ENCODE measurements at regions not wholly inside any gene's neighbourhood (a gene's known extent, or its start where the extent isn't known, plus 50 kb on each side); places are given as distances from the start of the nearest gene placed in this dataset.

GRCh38 chr5:2857837-2858236, 106.4 kb upstream of the IRX2 start:
- intact Hi-C loops (cut with micrococcal nuclease), result no loop called here
- peaks cover 0 to 20% (median 0%) of the 10 kb centered on the region in 3 donors for H3K9me3 ChIP-seq (ENCODE audit: control extremely low read depth in 1 of 3, control insufficient read depth in 2 of 3, insufficient read depth in 1 of 3, low read length in 2 of 3)
- no peaks in the 10 kb centered on the region for H3K4me1 Mint-ChIP-seq
- ChIA-PET POLR2A (no interaction called here), CTCF (no interaction called here)
- no peak overlapping the region for H3K4me3 Mint-ChIP-seq
- TF ChIP-seq EZH2 (IDR thresholded peaks at IDR 0.05; ENCODE audit: borderline replicate concordance, insufficient read depth, low read depth, low read length, poor library complexity, severe bottlenecking) (no peak), CTCF (IDR thresholded peaks at IDR 0.05) (no peak)
- H3K27me3 Mint-ChIP-seq, result no peaks in the 10 kb centered on the region
- no peak overlapping the region for H3K27ac Mint-ChIP-seq
- no peaks in the 10 kb centered on the region for H3K79me2 ChIP-seq (ENCODE audit: control insufficient read depth, insufficient read depth, low read length)
- WGBS (ENCODE audit: insufficient coverage), result 58% methylated on average over 2 of the region's 2 CpGs
- no peak overlapping the region for H3K4me3 ChIP-seq (ENCODE audit: control extremely low read depth in 1 of 5, extremely low read depth in 1 of 5, insufficient read depth in 1 of 5, low read depth in 2 of 5, low read length in 4 of 5)
- H2AFZ ChIP-seq (ENCODE audit: insufficient read depth, low read depth, low read length, poor library complexity, severe bottlenecking), result no peak overlapping the region
- no peak overlapping the region for H3K4me2 ChIP-seq (replicated peaks; ENCODE audit: low read depth, low read length, poor library complexity, severe bottlenecking)
- no peaks in the 10 kb centered on the region for H3K36me3 ChIP-seq (replicated peaks in 1 of 2; ENCODE audit: control extremely low read depth in 1 of 2, control insufficient read depth in 1 of 2, extremely low read depth in 1 of 2, insufficient read depth in 2 of 2, low read length in 1 of 2)
- no peaks in the 10 kb centered on the region for H3K27me3 ChIP-seq (replicated peaks in 1 of 4; ENCODE audit: control extremely low read depth in 1 of 4, control insufficient read depth in 3 of 4, insufficient read depth in 4 of 4, low read length in 3 of 4)
- ATAC-seq (ENCODE audit: low read depth) (no peak), DNase-seq (no peak)
- H3K9ac ChIP-seq (ENCODE audit: low read length), result no peak overlapping the region
- no peaks in the 10 kb centered on the region for H3K4me1 ChIP-seq (ENCODE audit: control insufficient read depth in 2 of 2, insufficient read depth in 2 of 2, low read length in 2 of 2)
- no peaks in the 10 kb centered on the region for H3K9me3 Mint-ChIP-seq (ENCODE audit: insufficient read depth)
- no peak overlapping the region for H3K27ac ChIP-seq (ENCODE audit: low read length in 2 of 2)
- no peaks in the 10 kb centered on the region for H4K20me1 ChIP-seq (ENCODE audit: control insufficient read depth, insufficient read depth, low read length, poor library complexity, severe bottlenecking)

GRCh38 chr5:2856206-2856605, 104.7 kb upstream of the IRX2 start:
- ATAC-seq (ENCODE audit: low read depth) (no peak), DNase-seq (no peak)
- H3K27me3 ChIP-seq (replicated peaks in 1 of 4; ENCODE audit: control extremely low read depth in 1 of 4, control insufficient read depth in 3 of 4, insufficient read depth in 4 of 4, low read length in 3 of 4), result no peaks in the 10 kb centered on the region
- H3K4me2 ChIP-seq (replicated peaks; ENCODE audit: low read depth, low read length, poor library complexity, severe bottlenecking), result no peak overlapping the region
- no peaks in the 10 kb centered on the region for H3K36me3 ChIP-seq (replicated peaks in 1 of 2; ENCODE audit: control extremely low read depth in 1 of 2, control insufficient read depth in 1 of 2, extremely low read depth in 1 of 2, insufficient read depth in 2 of 2, low read length in 1 of 2)
- H3K9me3 Mint-ChIP-seq (ENCODE audit: insufficient read depth), result peaks cover 2% of the 10 kb centered on the region
- no peak overlapping the region for H2AFZ ChIP-seq (ENCODE audit: insufficient read depth, low read depth, low read length, poor library complexity, severe bottlenecking)
- H3K4me3 Mint-ChIP-seq, result no peak overlapping the region
- 91% methylated on average over 9 of the region's 13 CpGs for WGBS (ENCODE audit: insufficient coverage)
- no peaks in the 10 kb centered on the region for H3K4me1 Mint-ChIP-seq
- no peaks in the 10 kb centered on the region for H3K4me1 ChIP-seq (ENCODE audit: control insufficient read depth in 2 of 2, insufficient read depth in 2 of 2, low read length in 2 of 2)
- no peak overlapping the region for H3K27ac ChIP-seq (ENCODE audit: low read length in 2 of 2)
- ChIA-PET CTCF (no interaction called here), POLR2A (no interaction called here)
- no peaks in the 10 kb centered on the region for H4K20me1 ChIP-seq (ENCODE audit: control insufficient read depth, insufficient read depth, low read length, poor library complexity, severe bottlenecking)
- H3K9ac ChIP-seq (ENCODE audit: low read length), result no peak overlapping the region
- no peak overlapping the region for H3K27ac Mint-ChIP-seq
- H3K9me3 ChIP-seq (ENCODE audit: control extremely low read depth in 1 of 3, control insufficient read depth in 2 of 3, insufficient read depth in 1 of 3, low read length in 2 of 3), result peaks cover 0 to 14% (median 0%) of the 10 kb centered on the region in 3 donors
- TF ChIP-seq CTCF (IDR thresholded peaks at IDR 0.05) (no peak), EZH2 (IDR thresholded peaks at IDR 0.05; ENCODE audit: borderline replicate concordance, insufficient read depth, low read depth, low read length, poor library complexity, severe bottlenecking) (no peak)
- no peak overlapping the region for H3K4me3 ChIP-seq (ENCODE audit: control extremely low read depth in 1 of 5, extremely low read depth in 1 of 5, insufficient read depth in 1 of 5, low read depth in 2 of 5, low read length in 4 of 5)
- no peaks in the 10 kb centered on the region for H3K79me2 ChIP-seq (ENCODE audit: control insufficient read depth, insufficient read depth, low read length)
- intact Hi-C loops (cut with micrococcal nuclease), result no loop called here
- no peaks in the 10 kb centered on the region for H3K27me3 Mint-ChIP-seq
